HepG2 (cell line): ENCODE measurements at regions not wholly inside any gene's neighbourhood (a gene's known extent, or its start where the extent isn't known, plus 50 kb on each side); places are given as distances from the start of the nearest gene placed in this dataset.

Experiments used
- CTCF ChIP-seq: sonication (generic); formaldehyde crosslinking; IDR thresholded peaks from 2 replicates; pipeline ENCODE4 v1.5.0; 2020; ENCODE audit warnings: mild to moderate bottlenecking, missing genetic modification reagents, moderate library complexity
- MAZ ChIP-seq, 2 experiments: sonication (generic) in 1 of 2; formaldehyde crosslinking in 1 of 2; IDR thresholded peaks; 2 replicates each; pipeline versions ENCODE4 v1.5.0 to v1.6.1; 2012 to 2020; ENCODE audit warnings: low read depth in 2 of 2, mild to moderate bottlenecking in 2 of 2, borderline replicate concordance in 1 of 2, improper control_type of control experiment in 1 of 2, low read length in 1 of 2, missing genetic modification reagents in 1 of 2, moderate library complexity in 1 of 2
- POLR2AphosphoS5 ChIP-seq: IDR thresholded peaks from 2 replicates; pipeline ENCODE4 v1.6.1; 2012; ENCODE audit warnings: low read depth, low read length
- REST ChIP-seq, 2 experiments: IDR thresholded peaks; 2 replicates each; pipeline ENCODE4 v1.6.1; 2011 to 2012; ENCODE audit warnings: low read length in 2 of 2, borderline replicate concordance in 1 of 2, low read depth in 1 of 2, mild to moderate bottlenecking in 1 of 2, moderate library complexity in 1 of 2
- SAP130 ChIP-seq: IDR thresholded peaks from 2 replicates; pipeline ENCODE4 v1.6.1; 2016; ENCODE audit warnings: low read depth
- SP2 ChIP-seq: sonication (generic); formaldehyde crosslinking; IDR thresholded peaks from 2 replicates; pipeline ENCODE4 v1.5.1; 2020; ENCODE audit warnings: mild to moderate bottlenecking, missing genetic modification reagents
- ZBTB49 ChIP-seq: sonication (generic); formaldehyde crosslinking; IDR thresholded peaks from 2 replicates; pipeline ENCODE4 v1.4.0; 2020; ENCODE audit warnings: missing genetic modification reagents, borderline replicate concordance
- ZNF558 ChIP-seq: sonication (generic); formaldehyde crosslinking; IDR thresholded peaks from 2 replicates; pipeline ENCODE4 v1.9.0; 2022; ENCODE audit warnings: mild to moderate bottlenecking, missing genetic modification reagents, borderline replicate concordance

- TF ChIP-seq REST (IDR thresholded peaks at IDR 0.05; ENCODE audit: borderline replicate concordance in 1 of 2, low read depth in 1 of 2, low read length in 2 of 2) (no peak), ZNF558 (no peak), SAP130 (no peak), SP2 (CRISPR knock-in tag) (no peak), MAZ (IDR thresholded peaks at IDR 0.05; ENCODE audit: borderline replicate concordance, low read depth, low read length) (no peak), MAZ (CRISPR knock-in tag; IDR thresholded peaks at IDR 0.05; ENCODE audit: low read depth) (no peak), CTCF (CRISPR knock-in tag) (no peak), POLR2AphosphoS5 (no peak), ZBTB49 (CRISPR knock-in tag) (no peak)
These were observed 953.4 kb upstream of the PRR20A start for GRCh38 chr13:56187331-56187730.
